OCI-LY7 (cell line): ENCODE measurements at regions not wholly inside any gene's neighbourhood (a gene's known extent, or its start where the extent isn't known, plus 50 kb on each side); places are given as distances from the start of the nearest gene placed in this dataset.
A peak's percentile ranks its signal among the peaks of the same experiment; 100 is the strongest.

Source experiments
- BruUV-seq: library from RNA; stranded (reverse); fragments of 400-500 nt; replicated peaks from 2 replicates; lab custom pipeline; 2021; lab: Mats Ljungman, UMichigan
- CTCF ChIA-PET: fragments of 300-600 bp; sonication (Branson Sonifier 250); formaldehyde crosslinking; loops from one replicate; lab custom pipeline; 2022; ENCODE audit warnings: antibody characterized with exemption; ENCODE audit not compliant: unreplicated experiment; lab: Charles Lee
- POLR2A ChIA-PET: fragments of 300-600 bp; sonication (Branson Sonifier 250); formaldehyde crosslinking; loops from one replicate; lab custom pipeline; 2022; ENCODE audit warnings: antibody characterized with exemption; lab: Charles Lee
- DNase-seq: peaks from one replicate; pipeline ENCODE4 v3.0.0-alpha.2; 2015; ENCODE audit warnings: low spot score
- H2AFZ ChIP-seq: fragments of 200-600 bp; sonication (generic), shearing (Covaris generic); 2 replicates; pipeline ENCODE4 v1.6.1; 2014; ENCODE audit warnings: mild to moderate bottlenecking, antibody characterized with exemption, low read length, moderate library complexity
- H3K27ac ChIP-seq: fragments of 200-600 bp; sonication (generic); 2 replicates; pipeline ENCODE4 v1.5.1; 2014; ENCODE audit warnings: mixed run types, low read depth, mild to moderate bottlenecking, moderate library complexity, low read length, inconsistent platforms; ENCODE audit not compliant: poor library complexity, severe bottlenecking
- H3K36me3 ChIP-seq: fragments of 200-600 bp; sonication (generic); 2 replicates; pipeline ENCODE4 v1.6.1; 2014; ENCODE audit warnings: mild to moderate bottlenecking, antibody characterized with exemption, low read length, moderate library complexity, mixed read lengths; ENCODE audit not compliant: insufficient read depth
- H3K4me1 ChIP-seq: fragments of 200-600 bp; sonication (generic); 2 replicates; pipeline ENCODE4 v1.5.1; 2014; ENCODE audit warnings: mild to moderate bottlenecking, low read length; ENCODE audit not compliant: insufficient read depth, poor library complexity, severe bottlenecking
- H3K4me2 ChIP-seq: fragments of 200-600 bp; sonication (generic); 2 replicates; pipeline ENCODE4 v1.6.1; 2014; ENCODE audit warnings: mild to moderate bottlenecking, low read length
- H3K4me3 ChIP-seq: fragments of 200-600 bp; sonication (generic); 2 replicates; pipeline ENCODE4 v1.5.1; 2014; ENCODE audit warnings: mild to moderate bottlenecking, low read depth, low read length; ENCODE audit not compliant: poor library complexity, severe bottlenecking
- H3K79me2 ChIP-seq: fragments of 200-600 bp; sonication (generic); 2 replicates; pipeline ENCODE4 v1.6.1; 2016; ENCODE audit warnings: low read depth, mild to moderate bottlenecking, low read length, moderate library complexity, mixed read lengths; ENCODE audit not compliant: insufficient read depth
- H3K9me2 ChIP-seq: fragments of 200-600 bp; sonication (generic); 2 replicates; pipeline ENCODE4 v1.6.1; 2016; ENCODE audit warnings: mild to moderate bottlenecking, low read length, mixed read lengths; ENCODE audit not compliant: insufficient read depth
- H3K9me3 ChIP-seq: fragments of 200-600 bp; sonication (generic); 2 replicates; pipeline ENCODE4 v1.6.1; 2014; ENCODE audit warnings: mild to moderate bottlenecking, mixed run types, low read length, mixed read lengths
- H4K20me1 ChIP-seq: fragments of 200-600 bp; sonication (generic); 2 replicates; pipeline ENCODE4 v1.6.1; 2014; ENCODE audit warnings: mild to moderate bottlenecking, antibody characterized with exemption, low read length, moderate library complexity, mixed read lengths; ENCODE audit not compliant: insufficient read depth
- CTCF ChIP-seq: fragments of 200-600 bp; sonication (generic); conservative IDR thresholded peaks from 2 replicates; pipeline ENCODE4 v1.5.1; 2014; ENCODE audit warnings: mild to moderate bottlenecking, antibody characterized with exemption, low read length, moderate library complexity, mixed read lengths
- EZH2phosphoT487 ChIP-seq: fragments of 200-600 bp; sonication (generic); IDR thresholded peaks from 2 replicates; pipeline ENCODE4 v1.6.1; 2018; ENCODE audit warnings: low read depth, borderline replicate concordance, mild to moderate bottlenecking, mixed run types, antibody characterized with exemption, low read length, moderate library complexity, mixed read lengths
- intact Hi-C: fragments of 100-400 bp; cut with micrococcal nuclease; formaldehyde crosslinking; loops from one replicate; pipeline ENCODE4 v1.10.0; 2022; ENCODE audit not compliant: unreplicated experiment

- BruUV-seq: no TSS peak
- H3K79me2 ChIP-seq: no peaks in the 10 kb centered on the region
Measured at GRCh38 chr13:67439365-67439764, 209.2 kb upstream of the PCDH9 start.

GRCh38 chr13:67438465-67438864, 208.3 kb upstream of the PCDH9 start:
- ChIA-PET CTCF (no interaction called here), POLR2A (no interaction called here)
- Histone ChIP-seq H3K79me2 (no peaks in the 10 kb centered on the region), H3K27ac (no peak overlapping the region), H3K4me2 (no peak overlapping the region), H3K4me1 (no peaks in the 10 kb centered on the region), H3K9me2 (no peaks in the 10 kb centered on the region), H4K20me1 (no peaks in the 10 kb centered on the region), H2AFZ (no peak overlapping the region), H3K4me3 (no peak overlapping the region), H3K36me3 (no peaks in the 10 kb centered on the region), H3K9me3 (no peaks in the 10 kb centered on the region)
- DNase-seq: no peak
- BruUV-seq: no TSS peak
- intact Hi-C loops: no loop called here
- TF ChIP-seq EZH2phosphoT487 (no peak), CTCF (peak; percentile 23; the same call in 1 of the 2 replicates)

More at GRCh38 chr13:67439365-67439764, 209.2 kb upstream of the PCDH9 start:
- Histone ChIP-seq H3K4me3 (no peak overlapping the region), H3K36me3 (no peaks in the 10 kb centered on the region), H3K4me1 (no peaks in the 10 kb centered on the region), H3K27ac (no peak overlapping the region), H3K9me3 (no peaks in the 10 kb centered on the region), H4K20me1 (no peaks in the 10 kb centered on the region), H3K9me2 (no peaks in the 10 kb centered on the region), H2AFZ (no peak overlapping the region), H3K4me2 (no peak overlapping the region)
- TF ChIP-seq EZH2phosphoT487 (no peak), CTCF (no peak)
- intact Hi-C loops: no loop called here
- no peak for DNase-seq
- CTCF ChIA-PET: no interaction called here
- POLR2A ChIA-PET: interaction anchor here (0.6 kb wide), 1 partner anchor 579 kb away, joined by 3 read pairs; no protein-coding TSS in a partner anchor

- DNase-seq: no peak
Measured at GRCh38 chr13:67437244-67437643, 207.1 kb upstream of the PCDH9 start.

More at GRCh38 chr13:67437244-67437643, 207.1 kb upstream of the PCDH9 start:
- CTCF ChIA-PET: no interaction called here
- Histone ChIP-seq H2AFZ (no peak overlapping the region), H3K9me3 (no peaks in the 10 kb centered on the region), H4K20me1 (no peaks in the 10 kb centered on the region), H3K79me2 (no peaks in the 10 kb centered on the region), H3K36me3 (no peaks in the 10 kb centered on the region), H3K27ac (no peak overlapping the region), H3K4me2 (no peak overlapping the region), H3K9me2 (no peaks in the 10 kb centered on the region), H3K4me1 (no peaks in the 10 kb centered on the region), H3K4me3 (no peak overlapping the region)
- no TSS peak for BruUV-seq
- TF ChIP-seq CTCF: no peak
- TF ChIP-seq EZH2phosphoT487: no peak
- POLR2A ChIA-PET: interaction anchor here (0.6 to 0.7 kb wide), 2 partner anchors 53 to 1626 kb away, joined by 3 read pairs; no protein-coding TSS in a partner anchor
- intact Hi-C loops: no loop called here
